ENCODE measurements at regions not wholly inside any gene's neighbourhood (a gene's known extent, or its start where the extent isn't known, plus 50 kb on each side); places are given as distances from the start of the nearest gene placed in this dataset.

- Mint-ChIP-seq H3K36me3 (no peaks in the 10 kb centered on the region), H3K4me3 (no peak overlapping the region), H3K9me3 (peaks cover 0 to 3% (median 2%) of the 10 kb centered on the region in 7 donors), H3K4me1 (no peaks in the 10 kb centered on the region), H3K27ac (no peak overlapping the region), H3K27me3 (ENCODE audit: low read depth in 3 of 3) (peaks cover 0 to 1% (median 0%) of the 10 kb centered on the region in 3 donors)
- Histone ChIP-seq H4K20me1 (ENCODE audit: insufficient read depth, low read length) (no peaks in the 10 kb centered on the region), H3K4me2 (replicated peaks; ENCODE audit: extremely low read depth, low read length, poor library complexity, severe bottlenecking) (no peak overlapping the region), H3K9me3 (replicated peaks in 1 of 2; ENCODE audit: control insufficient read depth in 1 of 2, insufficient read depth in 1 of 2, low read length in 2 of 2) (no peaks in the 10 kb centered on the region), H3K27me3 (ENCODE audit: control insufficient read depth in 2 of 2, insufficient read depth in 2 of 2, low read length in 2 of 2) (no peaks in the 10 kb centered on the region), H3K4me1 (ENCODE audit: control insufficient read depth in 1 of 2, insufficient read depth in 2 of 2, low read length in 2 of 2) (no peaks in the 10 kb centered on the region), H3K79me2 (ENCODE audit: insufficient read depth, low read length) (no peaks in the 10 kb centered on the region), H3K9ac (ENCODE audit: insufficient read depth, low read length, poor library complexity, severe bottlenecking) (no peak overlapping the region), H3K4me3 (replicated peaks in 1 of 3; ENCODE audit: low read depth in 2 of 3, low read length in 3 of 3) (no peak overlapping the region), H3K36me3 (replicated peaks in 1 of 2; ENCODE audit: control insufficient read depth in 1 of 2, insufficient read depth in 2 of 2, low read length in 2 of 2) (no peaks in the 10 kb centered on the region), H3K27ac (ENCODE audit: low read depth in 1 of 2, low read length in 2 of 2) (no peak overlapping the region), H2AFZ (ENCODE audit: insufficient read depth, low read depth, low read length, poor library complexity, severe bottlenecking) (no peak overlapping the region)
- no peak for TF ChIP-seq CTCF (IDR thresholded peaks at IDR 0.05)
- intact Hi-C loops (cut with micrococcal nuclease): no loop called here
- WGBS (ENCODE audit: insufficient coverage): no CpG with 5 or more reads among the region's 1 CpG
- DNase-seq: no peak
Observed at GRCh38 chr5:97555644-97555981, 372.6 kb upstream of the RIOK2 start.

GRCh38 chr5:97559827-97560598, 377.0 kb upstream of the RIOK2 start:
- Mint-ChIP-seq H3K27me3 (ENCODE audit: low read depth in 3 of 3) (peaks cover 1 to 2% (median 2%) of the 10 kb centered on the region in 3 donors), H3K36me3 (no peaks in the 10 kb centered on the region), H3K4me3 (no peak overlapping the region), H3K9me3 (peaks cover 0 to 7% (median 4%) of the 10 kb centered on the region in 7 donors), H3K4me1 (no peaks in the 10 kb centered on the region), H3K27ac (no peak overlapping the region)
- TF ChIP-seq CTCF (IDR thresholded peaks at IDR 0.05): no peak
- Histone ChIP-seq H3K27me3 (ENCODE audit: control insufficient read depth in 2 of 2, insufficient read depth in 2 of 2, low read length in 2 of 2) (no peaks in the 10 kb centered on the region), H3K79me2 (ENCODE audit: insufficient read depth, low read length) (no peaks in the 10 kb centered on the region), H3K4me2 (replicated peaks; ENCODE audit: extremely low read depth, low read length, poor library complexity, severe bottlenecking) (no peak overlapping the region), H3K27ac (ENCODE audit: low read depth in 1 of 2, low read length in 2 of 2) (no peak overlapping the region), H2AFZ (ENCODE audit: insufficient read depth, low read depth, low read length, poor library complexity, severe bottlenecking) (no peak overlapping the region), H3K36me3 (replicated peaks in 1 of 2; ENCODE audit: control insufficient read depth in 1 of 2, insufficient read depth in 2 of 2, low read length in 2 of 2) (no peaks in the 10 kb centered on the region), H3K9ac (ENCODE audit: insufficient read depth, low read length, poor library complexity, severe bottlenecking) (no peak overlapping the region), H4K20me1 (ENCODE audit: insufficient read depth, low read length) (no peaks in the 10 kb centered on the region), H3K4me3 (replicated peaks in 1 of 3; ENCODE audit: low read depth in 2 of 3, low read length in 3 of 3) (no peak overlapping the region), H3K9me3 (replicated peaks in 1 of 2; ENCODE audit: control insufficient read depth in 1 of 2, insufficient read depth in 1 of 2, low read length in 2 of 2) (no peaks in the 10 kb centered on the region), H3K4me1 (ENCODE audit: control insufficient read depth in 1 of 2, insufficient read depth in 2 of 2, low read length in 2 of 2) (no peaks in the 10 kb centered on the region)
- no peak for DNase-seq
- WGBS (ENCODE audit: insufficient coverage): no CpG with 5 or more reads among the region's 3 CpGs
- intact Hi-C loops (cut with micrococcal nuclease): no loop called here
